H1 (cell line): ENCODE measurements at regions not wholly inside any gene's neighbourhood (a gene's known extent, or its start where the extent isn't known, plus 50 kb on each side); places are given as distances from the start of the nearest gene placed in this dataset.

Experiments used
- RXRA ChIP-seq: IDR thresholded peaks from 2 replicates; pipeline ENCODE4 v1.6.1; 2011; ENCODE audit warnings: low read depth, mild to moderate bottlenecking, low read length, moderate library complexity; ENCODE audit not compliant: insufficient read depth
- ZNF274 ChIP-seq: IDR thresholded peaks from 2 replicates; pipeline ENCODE4 v1.7.0; 2012; ENCODE audit warnings: low read length, borderline replicate concordance; ENCODE audit errors: extremely low read depth

DNA sequence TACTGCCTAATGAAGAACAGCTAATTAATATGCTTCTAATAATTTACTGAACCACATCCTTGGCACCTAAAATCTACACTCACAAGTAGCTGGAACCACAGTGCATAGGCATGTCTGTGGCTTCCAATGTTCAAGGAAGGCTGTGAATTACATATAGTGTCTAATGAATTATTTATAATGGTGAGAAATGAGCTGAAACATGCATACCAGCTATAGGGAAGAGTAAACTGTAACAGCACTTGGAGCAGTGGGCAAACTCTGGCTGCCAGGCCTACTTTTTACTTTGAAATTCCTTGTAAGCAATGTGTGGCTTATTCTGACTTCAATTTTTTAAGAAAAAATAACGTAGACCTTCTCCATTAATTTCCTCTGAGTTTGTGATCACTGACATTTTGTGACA lies 953.2 kb upstream of the CDH8 start (continued):
- TF ChIP-seq RXRA (no peak), ZNF274 (no peak)
